Fibroblast of gingiva (primary cell): ENCODE measurements at regions not wholly inside any gene's neighbourhood (a gene's known extent, or its start where the extent isn't known, plus 50 kb on each side); places are given as distances from the start of the nearest gene placed in this dataset.

Source experiments
- DNase-seq: peaks from one replicate; pipeline ENCODE4 v3.0.0-alpha.2; 2011; ENCODE audit warnings: low read depth

DNA sequence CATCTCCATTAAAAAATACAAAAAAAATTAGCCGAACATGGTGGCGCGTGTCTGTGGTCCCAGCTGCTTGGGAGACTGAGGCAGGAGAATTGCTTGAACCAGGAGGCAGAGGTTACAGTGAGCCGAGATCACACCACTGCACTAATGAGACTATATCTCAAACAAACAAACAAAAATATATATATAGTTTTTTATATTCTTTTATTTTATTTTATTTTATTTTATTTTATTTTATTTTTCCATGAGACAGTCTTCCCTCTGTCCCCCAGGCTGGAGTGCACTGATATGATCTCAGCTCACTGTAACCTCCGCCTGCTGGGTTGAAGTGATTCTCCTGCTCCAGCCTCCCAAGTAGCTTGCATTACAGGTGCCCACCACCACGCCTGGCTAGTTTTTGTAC is 79.5 kb downstream of the IRF2BPL start:
- no peak for DNase-seq

DNA sequence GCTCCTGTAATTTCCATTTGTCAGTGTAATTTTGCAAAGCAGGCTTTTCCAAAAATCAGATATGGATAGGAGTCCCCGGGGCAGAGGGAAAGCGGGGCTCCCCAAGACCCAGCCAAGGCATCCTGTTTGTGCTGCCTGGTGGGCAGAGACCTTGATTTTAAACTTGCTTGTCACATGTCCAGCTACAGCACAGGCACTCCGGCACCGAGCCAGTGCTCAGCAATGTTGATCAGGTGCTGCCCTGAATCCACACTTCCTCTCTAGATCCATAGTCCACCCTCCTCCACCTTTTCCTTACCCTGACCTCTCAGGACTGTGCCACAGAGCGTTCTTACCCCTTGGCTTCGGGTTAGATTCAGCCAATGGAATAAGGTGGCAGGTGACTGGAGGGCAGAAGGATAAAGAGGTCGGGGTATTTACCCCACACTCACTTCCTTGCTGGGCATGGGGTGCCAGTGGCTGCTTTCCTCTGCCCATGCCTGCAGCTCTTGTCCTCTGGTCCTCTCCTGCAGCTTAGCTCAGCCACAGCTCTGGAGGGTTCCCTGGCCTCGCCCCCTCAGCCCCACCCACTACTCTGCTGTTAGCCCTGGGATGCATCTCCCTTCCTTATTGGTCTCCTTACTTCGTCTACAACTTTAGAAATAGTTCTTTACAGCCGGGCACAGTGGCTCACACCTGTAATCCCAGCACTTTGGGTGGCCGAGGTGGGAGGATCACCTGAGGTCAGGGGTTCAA is 80.1 kb downstream of the IRF2BPL start:
- no peak for DNase-seq

- DNase-seq = no peak
Observed at GRCh38 chr14:76947838-76948184, 80.7 kb downstream of the IRF2BPL start.

DNA sequence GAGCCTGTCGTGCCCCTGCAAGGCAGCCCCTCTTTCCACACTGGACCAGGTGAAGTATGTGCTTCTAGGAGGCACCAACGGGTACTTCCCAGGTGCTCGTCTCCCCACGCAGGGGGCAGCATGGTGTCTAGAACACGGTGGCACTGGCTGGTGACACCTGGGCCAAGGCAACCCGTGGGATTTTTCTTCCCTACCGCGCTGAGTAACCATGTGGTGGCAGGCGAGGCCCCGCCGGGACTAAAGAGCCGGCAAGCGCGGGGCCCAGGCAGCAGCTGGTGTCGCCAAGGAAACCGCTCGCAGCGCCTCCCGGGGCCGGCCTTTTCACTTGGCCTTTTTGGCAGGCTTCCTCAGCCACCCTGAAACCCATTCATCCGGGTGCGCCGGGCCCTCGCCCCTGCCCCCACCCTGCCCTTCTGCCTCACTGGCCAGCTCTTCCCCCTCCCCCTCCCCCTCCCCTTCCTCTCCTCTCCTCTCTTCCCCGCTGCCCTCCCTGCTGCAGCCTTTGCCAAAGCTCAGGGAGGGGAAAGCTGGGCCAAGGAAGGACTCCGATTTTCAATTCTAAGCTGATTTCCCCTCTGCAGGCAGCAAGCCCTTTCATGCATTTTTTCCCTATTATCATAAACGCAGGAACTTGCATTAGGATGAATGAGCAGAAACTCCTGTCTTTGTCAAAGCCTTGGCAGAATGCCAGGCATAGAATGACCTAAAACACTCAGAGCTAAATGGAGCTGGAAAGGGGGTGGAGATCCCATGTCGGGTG is 81.2 kb downstream of the IRF2BPL start:
- peak; percentile 81 for DNase-seq

- DNase-seq = no peak
Observed at GRCh38 chr14:76946753-76947077, 81.8 kb downstream of the IRF2BPL start.

DNA sequence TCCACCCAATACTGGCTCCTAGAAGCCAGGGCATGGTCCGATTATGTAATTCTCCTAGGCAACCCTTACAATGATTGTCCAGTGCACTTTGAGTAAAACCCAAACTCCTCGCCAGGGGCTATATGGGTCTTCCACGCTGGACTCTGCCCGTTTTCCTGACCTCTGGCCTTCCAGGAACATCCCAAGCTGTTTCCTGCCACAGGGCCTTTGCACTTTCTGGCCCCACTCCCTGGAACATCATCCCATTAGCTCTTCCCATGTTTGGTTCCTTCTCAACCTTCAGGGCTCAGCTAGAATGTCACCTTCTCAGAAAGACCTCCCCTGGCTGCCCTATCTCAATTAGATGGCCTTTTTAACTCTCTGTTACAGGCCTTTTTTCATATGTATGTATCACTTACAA is 85.4 kb downstream of the IRF2BPL start:
- DNase-seq = no peak

DNA sequence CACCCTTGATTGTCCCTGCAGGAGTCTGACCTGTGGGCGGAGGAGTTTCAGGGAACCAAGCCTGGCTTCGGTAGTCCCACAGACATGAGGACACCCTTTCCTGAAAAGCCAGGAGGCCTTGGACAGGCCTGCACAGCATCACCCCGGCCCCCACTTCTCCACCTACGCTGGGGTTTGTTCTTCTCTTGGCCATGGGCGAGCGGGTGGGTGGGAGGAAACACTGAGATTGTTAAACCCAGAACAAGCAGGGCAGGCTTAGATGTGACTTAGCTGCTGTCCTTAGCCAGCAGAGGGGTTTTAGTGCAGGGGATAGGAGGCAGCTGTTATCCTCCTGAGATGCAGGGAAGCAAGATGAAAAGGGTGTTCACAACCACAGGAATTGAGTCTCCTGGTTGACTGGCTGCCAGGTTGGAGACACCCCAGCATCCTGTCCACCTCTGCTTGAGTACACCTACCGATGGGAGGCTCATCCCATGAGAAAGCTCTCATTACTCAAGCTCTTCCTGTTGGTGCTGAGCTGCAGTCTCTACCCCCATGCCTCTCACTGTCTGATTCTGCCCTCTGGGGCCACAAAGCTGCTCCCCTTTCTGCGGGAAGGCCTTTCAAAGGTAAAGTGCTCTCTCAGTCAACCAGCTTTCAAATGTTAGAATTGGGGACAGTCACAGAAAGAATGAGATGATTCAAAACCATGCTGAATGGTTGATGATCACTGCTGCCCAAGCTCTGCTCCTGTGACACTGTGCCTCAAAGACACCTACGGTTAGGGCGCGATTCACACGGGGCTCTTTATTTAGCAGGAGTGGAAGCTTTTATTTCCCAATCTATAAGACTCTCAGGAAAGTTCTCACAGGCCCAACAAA is 86.3 kb downstream of the IRF2BPL start:
- no peak for DNase-seq

DNA sequence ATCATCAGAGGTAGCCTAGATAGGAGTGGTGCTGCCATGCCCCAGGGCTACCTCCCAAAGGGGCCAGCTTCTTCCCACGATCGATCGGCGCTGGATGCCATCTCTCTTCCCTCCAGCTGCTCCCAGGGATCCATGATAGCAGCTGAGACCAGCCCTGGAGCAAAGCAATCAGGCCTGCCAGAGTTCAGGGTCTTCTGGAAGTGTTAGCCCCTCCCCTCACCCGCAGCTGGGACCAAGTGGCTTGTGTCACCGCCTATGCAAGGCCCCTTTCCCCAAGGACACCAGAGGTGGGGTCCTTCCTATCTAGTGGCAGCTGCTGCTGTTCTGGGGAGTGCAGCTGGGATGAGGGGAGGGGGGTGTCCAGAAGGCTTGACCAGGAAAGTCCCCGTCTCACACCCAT is 87.0 kb downstream of the IRF2BPL start:
- no peak for DNase-seq

DNA sequence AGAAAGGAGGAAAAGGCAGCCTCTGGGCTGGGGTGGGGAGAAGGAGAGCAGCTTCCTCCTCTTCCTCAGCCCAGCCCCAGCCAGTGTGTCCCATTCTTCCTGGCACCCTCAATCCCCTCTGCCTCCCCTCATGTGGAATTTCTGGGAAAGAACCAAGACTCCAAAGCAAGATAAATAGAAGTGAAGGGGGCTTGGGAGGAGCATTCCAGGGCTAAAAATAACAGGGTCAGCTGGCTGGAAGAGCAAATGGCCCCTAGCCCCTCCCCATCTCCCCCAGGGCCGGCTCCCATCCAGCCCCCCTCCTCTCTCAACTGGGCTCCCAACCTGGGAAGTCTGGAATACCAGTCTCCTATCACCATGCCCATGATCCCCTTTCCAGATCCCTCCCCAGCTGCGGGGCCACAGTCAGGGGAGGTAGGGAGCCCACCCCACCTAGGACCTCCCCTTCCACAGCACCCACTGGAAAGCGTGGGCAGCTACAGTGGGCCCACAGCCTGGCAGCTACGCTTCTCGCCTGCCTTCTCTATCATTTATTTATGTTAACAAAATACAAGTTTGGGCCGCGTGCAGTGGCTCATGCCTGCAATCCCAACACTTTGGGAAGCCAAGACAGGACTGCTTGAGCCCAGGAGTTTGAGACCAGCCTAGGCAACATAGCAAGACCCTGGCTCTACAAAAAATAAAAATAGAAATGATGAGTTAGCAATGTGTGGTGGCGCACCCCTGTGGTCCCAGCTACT is 88.3 kb downstream of the IRF2BPL start:
- no peak for DNase-seq

DNA sequence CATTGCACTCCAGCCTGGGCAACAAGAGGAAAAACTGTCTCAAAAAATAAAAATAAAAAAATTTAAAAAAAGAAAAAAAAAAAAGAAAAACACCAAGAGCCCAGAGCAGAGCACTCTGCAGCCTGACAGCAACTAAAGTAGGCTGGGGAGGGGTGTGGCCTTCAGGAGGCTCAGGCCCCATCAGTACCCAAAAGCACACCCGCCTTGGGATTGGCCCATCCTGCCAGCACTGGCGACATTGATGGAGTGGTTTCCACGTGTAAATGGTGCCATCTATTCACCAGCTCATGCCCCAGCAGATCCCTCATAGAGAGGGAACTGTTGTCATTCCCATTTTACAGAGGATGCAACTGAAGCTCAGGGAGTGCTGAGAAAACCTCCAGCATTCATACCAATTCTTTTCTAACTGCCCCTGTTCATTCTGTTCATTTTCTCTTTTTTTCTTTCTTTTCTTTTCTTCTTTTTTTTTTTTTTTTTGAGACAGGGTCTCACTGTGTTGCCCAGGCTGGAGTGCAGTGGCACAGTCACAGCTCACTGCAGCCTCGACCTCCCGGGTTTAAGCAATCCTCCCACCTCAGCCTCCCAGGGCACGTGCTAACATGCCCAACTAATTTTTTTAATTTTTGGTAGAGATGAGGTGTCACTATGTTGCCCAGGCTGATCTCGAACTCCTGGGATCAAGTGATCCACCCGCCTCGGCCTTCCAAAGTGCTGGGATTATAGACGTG is 89.3 kb downstream of the IRF2BPL start:
- DNase-seq = no peak

DNA sequence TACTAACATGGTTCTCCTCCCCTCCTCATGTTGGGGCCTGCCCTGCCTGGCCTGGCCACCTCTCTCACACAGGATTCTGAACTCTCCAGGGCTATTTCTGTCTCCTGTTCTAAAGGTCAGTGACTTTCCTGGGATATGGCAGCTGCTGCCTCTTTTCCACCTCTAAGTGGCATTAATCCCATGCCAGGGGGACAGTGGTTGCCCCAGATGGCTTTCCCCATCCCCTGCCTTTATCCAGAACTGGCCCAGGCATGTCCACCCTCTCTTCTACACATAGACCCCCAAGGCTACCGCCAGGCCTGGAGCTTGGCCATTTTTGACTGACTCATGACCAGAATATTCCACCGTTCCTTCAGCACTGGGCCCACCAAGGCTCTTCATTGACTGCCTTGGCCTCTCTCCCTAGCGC is 90.4 kb downstream of the IRF2BPL start:
- DNase-seq = no peak

DNA sequence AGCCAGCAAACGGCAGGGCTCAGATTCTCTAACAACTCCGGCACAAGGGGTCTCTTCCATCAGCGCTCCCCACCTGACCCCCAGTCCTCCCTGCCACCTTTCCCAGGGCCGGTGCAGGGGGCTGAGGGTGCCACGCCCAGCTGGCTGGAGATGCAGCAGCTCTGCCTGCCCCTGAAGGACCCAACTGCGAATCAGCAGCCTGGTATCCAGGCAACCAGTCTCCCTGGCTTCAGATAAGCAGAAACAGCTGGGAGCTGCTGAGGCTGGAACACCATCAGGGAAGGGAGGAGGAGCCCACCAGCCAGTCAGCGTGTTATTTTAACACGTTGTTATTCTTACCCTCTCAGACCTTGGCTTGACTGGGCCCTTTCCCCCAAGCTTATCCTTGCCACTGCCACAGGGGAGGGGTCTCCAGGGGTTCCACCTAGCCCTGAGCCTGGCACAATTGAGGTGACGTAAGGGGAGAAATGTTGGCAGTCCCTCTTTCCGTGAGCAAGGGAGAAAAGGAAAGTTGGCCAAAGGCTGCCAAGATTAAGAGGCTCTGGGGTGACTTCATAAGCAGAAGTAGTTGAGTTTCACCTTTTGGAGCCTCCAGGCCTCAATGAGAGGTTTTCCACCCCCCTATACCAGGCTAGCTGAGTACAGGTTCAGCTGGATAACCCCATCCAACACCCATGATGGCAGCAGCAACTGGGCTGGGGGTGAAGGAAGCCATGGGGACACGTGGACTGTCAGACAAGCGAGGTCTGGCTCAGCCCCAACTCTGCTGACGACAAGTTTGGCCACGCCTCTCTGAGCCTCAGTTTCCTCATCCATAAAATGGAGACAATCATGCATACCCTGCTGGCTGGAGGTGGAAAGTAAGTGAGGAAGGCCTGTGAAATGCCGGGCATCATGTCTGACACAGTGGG is 91.1 kb downstream of the IRF2BPL start:
- DNase-seq = peak; percentile 87

DNA sequence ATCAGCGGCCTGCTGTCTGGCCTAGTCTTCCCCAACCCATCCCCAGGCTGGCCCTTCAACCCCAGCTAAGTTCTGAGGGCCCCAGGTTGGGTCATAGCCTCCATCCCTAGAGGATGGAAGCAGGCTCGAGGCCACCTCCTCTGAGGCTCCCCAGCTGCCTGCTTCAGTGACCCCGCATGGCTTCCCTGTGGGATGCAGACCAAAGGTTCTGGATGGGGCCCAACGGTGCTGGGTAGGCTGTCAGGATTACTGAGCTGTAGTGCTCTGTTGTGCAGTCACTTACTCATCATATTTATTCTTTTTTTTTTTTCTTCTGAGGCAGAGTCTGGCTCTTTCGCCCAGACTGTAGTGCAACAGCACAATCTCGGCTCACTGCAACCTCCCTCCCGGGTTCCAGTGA is 92.0 kb downstream of the IRF2BPL start:
- peak; percentile 59 for DNase-seq

DNA sequence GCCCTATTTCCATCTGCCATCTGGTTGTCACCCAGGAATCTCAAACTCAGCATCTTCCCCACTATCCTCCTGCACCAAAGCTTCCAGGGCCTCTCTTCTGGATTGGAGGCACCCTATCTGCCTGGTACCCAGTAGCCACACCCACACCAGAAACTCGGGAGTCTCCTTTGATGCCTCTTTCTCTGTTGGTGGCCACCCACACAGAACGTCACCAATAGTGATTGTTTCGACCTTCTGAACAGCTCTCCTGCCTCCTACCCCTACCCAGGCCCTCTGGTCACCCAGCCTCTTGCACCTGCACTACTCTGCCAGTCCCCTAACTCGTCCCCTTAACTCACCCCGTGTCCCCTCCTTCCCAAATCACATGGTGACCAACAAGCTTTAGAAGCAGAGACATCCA is 95.0 kb downstream of the IRF2BPL start:
- DNase-seq = no peak

DNA sequence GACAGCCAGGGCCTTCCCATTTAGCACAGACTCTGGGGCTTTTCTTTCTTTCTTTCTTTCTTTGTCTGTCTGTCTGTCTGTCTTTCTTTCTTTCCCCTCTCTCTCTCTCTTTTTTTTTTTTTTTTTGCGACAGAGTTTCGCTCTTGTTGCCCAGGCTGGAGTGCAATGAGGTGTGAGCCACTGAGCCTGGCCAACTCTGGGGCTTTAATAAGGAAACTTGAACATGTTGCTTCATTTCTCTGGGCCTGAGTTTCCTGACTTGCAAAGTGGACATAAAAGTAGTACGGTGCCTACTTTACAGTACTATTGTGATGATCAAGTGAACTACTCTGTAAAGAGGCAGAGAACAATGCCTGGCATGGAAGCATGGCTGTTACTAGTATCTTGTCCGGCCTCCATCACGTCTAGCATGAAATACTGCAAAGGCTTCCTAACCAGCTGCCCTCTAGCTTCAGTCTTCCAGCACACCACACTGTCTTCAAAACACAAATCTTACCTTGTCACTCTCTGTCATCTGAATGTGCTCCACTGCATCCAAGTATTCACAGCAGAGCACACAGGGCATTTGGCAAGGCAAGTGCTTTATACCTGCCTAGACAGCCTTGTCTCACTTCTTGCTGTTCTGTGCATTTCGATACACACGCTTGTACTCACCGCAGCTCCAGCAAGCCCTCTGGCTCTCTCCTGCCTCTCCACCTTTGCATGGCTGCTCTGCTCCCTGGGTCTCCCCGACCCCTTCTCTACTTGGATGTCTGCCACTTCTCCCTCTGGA is 96.7 kb downstream of the IRF2BPL start:
- DNase-seq = no peak

GRCh38 chr14:76930549-76930948 is 98.0 kb downstream of the IRF2BPL start:
- DNase-seq = no peak

DNA sequence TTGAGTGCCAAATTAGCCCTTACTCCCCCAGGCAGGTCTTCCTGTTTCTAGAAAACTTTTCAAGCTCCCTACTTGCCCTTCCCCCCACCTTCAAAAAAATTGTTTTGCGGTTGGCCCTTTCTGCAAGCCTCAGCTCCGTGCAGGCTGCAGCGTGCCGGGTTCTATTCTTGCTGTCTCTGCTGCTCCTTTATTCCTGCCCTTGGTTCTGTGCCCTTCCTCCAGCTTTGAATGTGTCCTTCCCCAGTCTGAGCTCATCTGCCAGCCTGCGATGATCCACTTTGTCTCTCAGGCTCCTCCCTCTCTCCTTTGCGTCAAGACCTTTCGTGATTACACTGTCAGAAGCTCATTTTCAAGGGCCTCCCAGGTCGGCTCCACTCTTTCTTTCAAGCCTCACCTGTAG is 98.6 kb downstream of the IRF2BPL start:
- no peak for DNase-seq

DNA sequence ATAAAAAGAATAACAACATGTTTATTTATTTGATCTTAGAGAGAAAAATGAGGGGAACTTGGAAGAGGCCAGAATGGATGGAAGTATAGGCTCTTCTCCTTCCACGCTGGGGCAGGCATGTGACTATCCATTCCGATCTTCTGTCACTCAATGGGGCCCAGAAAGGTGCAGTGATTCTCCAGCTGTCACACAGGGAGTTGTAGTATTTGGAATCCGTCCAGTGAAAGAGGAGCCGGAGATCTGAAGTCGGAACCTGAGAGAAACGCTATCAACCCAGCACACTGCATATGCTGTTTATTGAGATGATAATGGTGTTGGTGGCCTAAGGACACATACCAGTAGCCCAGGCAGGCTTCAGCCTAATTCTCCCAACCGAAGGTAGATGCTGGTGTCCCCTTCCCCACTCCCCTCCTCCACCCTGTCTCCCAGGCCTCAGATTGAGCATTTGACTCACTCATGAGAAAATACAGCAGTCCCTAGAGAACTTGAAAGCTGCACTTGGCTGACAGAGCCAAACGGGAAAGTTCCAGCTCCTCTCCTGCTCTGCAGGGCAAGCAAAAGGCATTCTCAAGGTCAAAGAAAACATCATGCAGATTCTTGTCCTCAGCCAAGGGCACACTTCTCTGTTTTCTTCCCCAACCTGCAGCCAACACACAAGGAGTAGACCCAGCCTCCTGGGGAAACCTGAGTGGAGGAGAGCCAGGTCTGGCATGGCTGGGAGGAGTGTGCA is 100.4 kb downstream of the IRF2BPL start:
- DNase-seq = no peak
